ENCODE measurements at regions not wholly inside any gene's neighbourhood (a gene's known extent, or its start where the extent isn't known, plus 50 kb on each side); places are given as distances from the start of the nearest gene placed in this dataset.

DNA sequence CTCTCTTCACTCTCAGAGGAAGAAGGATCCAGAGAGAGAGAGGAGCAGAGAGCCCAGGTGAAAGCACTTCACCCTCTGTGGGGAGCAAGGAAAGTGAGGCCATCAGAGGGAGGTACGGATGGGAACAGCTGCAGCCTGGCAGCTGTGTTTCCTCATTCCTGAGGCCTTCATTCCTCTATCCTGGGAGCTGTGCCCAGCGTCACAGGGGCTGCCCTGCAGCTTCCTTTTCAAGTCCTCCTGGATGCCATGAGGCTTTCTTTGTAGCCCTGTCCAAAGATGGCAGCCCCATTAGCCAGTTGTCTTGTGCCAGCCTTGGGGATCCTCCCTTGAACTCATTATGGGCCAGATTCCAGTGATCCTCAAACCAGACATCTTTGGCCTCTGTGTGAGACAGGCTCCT is 76.8 kb upstream of the PCDH8 start:
- no peak for TF ChIP-seq CTCF (IDR thresholded peaks at IDR 0.05)
- no peak for TF ChIP-seq POLR2A (IDR thresholded peaks at IDR 0.05; ENCODE audit: low read depth)
- TF ChIP-seq POLR2AphosphoS5 (IDR thresholded peaks at IDR 0.05), result no peak
- no peak for TF ChIP-seq EP300 (IDR thresholded peaks at IDR 0.05)

Data from esophagus muscularis mucosa (tissue), 4 donors.